ENCODE measurements at regions not wholly inside any gene's neighbourhood (a gene's known extent, or its start where the extent isn't known, plus 50 kb on each side); places are given as distances from the start of the nearest gene placed in this dataset.

- Histone ChIP-seq H3K27ac (ENCODE audit: low read depth in 1 of 2, low read length in 2 of 2) (no peak overlapping the region), H3K9me3 (ENCODE audit: control insufficient read depth in 4 of 4, low read length in 3 of 4) (no peaks in the 10 kb centered on the region), H3K9ac (ENCODE audit: low read depth in 1 of 2, low read length in 2 of 2) (no peak overlapping the region)
These were observed 195.7 kb upstream of the CELF2 start for GRCh38 chr10:10821926-10822325.

GRCh38 chr10:10824591-10825148 lies 193.0 kb upstream of the CELF2 start:
- H3K9ac ChIP-seq (ENCODE audit: low read depth in 1 of 2, low read length in 2 of 2) = no peak overlapping the region
- no peaks in the 10 kb centered on the region for H3K4me1 ChIP-seq (ENCODE audit: control insufficient read depth in 4 of 4, insufficient read depth in 4 of 4, low read length in 3 of 4)
- DNase-seq (ENCODE audit: low spot score) = no peak
- peaks cover 0 to 3% (median 1%) of the 10 kb centered on the region in 4 donors for H3K27me3 ChIP-seq (ENCODE audit: control insufficient read depth in 4 of 4, insufficient read depth in 4 of 4, low read length in 3 of 4)
- 62% methylated on average over 8 of the region's 8 CpGs for WGBS
- H3K36me3 ChIP-seq (ENCODE audit: control insufficient read depth in 4 of 4, insufficient read depth in 3 of 4, low read depth in 1 of 4, low read length in 3 of 4) = no peaks in the 10 kb centered on the region
- H3K9me3 ChIP-seq (ENCODE audit: control insufficient read depth in 4 of 4, low read length in 3 of 4) = no peaks in the 10 kb centered on the region
- H3K27ac ChIP-seq (ENCODE audit: low read depth in 1 of 2, low read length in 2 of 2) = peak overlapping the region in 1 of 2 donors; percentile 35
- H3K4me3 ChIP-seq (ENCODE audit: low read depth in 1 of 3, low read length in 3 of 3) = no peak overlapping the region
- no peak for TF ChIP-seq HNF4A (conservative IDR thresholded peaks at IDR 0.05)
- no peak for TF ChIP-seq FOXA2 (IDR thresholded peaks at IDR 0.05)
- no peak for TF ChIP-seq EGR1 (IDR thresholded peaks at IDR 0.05; ENCODE audit: low read depth in 2 of 2)
- TF ChIP-seq SP1 (IDR thresholded peaks at IDR 0.05) = peak; percentile 21
- TF ChIP-seq TAF1 (conservative IDR thresholded peaks at IDR 0.05) = no peak
- TF ChIP-seq GABPA (IDR thresholded peaks at IDR 0.05 in 1 of 2, conservative IDR thresholded peaks at IDR 0.05 in 1 of 2) = no peak
- no peak for TF ChIP-seq HNF4G (IDR thresholded peaks at IDR 0.05)
- no peak for TF ChIP-seq REST (IDR thresholded peaks at IDR 0.05)
- TF ChIP-seq RXRA (IDR thresholded peaks at IDR 0.05) = no peak
- peak; percentile 92 for TF ChIP-seq NR2F2 (IDR thresholded peaks at IDR 0.05)
- TF ChIP-seq ZBTB33 (IDR thresholded peaks at IDR 0.05) = no peak
- no peak for TF ChIP-seq MAX (IDR thresholded peaks at IDR 0.05)
- TF ChIP-seq RAD21 (IDR thresholded peaks at IDR 0.05) = no peak

More at GRCh38 chr10:10821926-10822325, 195.7 kb upstream of the CELF2 start:
- Histone ChIP-seq H3K36me3 (ENCODE audit: control insufficient read depth in 4 of 4, insufficient read depth in 3 of 4, low read depth in 1 of 4, low read length in 3 of 4) (no peaks in the 10 kb centered on the region), H3K27me3 (ENCODE audit: control insufficient read depth in 4 of 4, insufficient read depth in 4 of 4, low read length in 3 of 4) (peaks cover 0 to 3% (median 1%) of the 10 kb centered on the region in 4 donors), H3K4me3 (ENCODE audit: low read depth in 1 of 3, low read length in 3 of 3) (no peak overlapping the region), H3K4me1 (ENCODE audit: control insufficient read depth in 4 of 4, insufficient read depth in 4 of 4, low read length in 3 of 4) (no peaks in the 10 kb centered on the region)
- 62% methylated on average over 6 of the region's 6 CpGs for WGBS
- no peak for DNase-seq (ENCODE audit: low spot score)
- TF ChIP-seq JUND (IDR thresholded peaks at IDR 0.05) (no peak), CTCF (IDR thresholded peaks at IDR 0.05; ENCODE audit: low read depth, low read length, missing input control) (no peak), RXRA (IDR thresholded peaks at IDR 0.05) (no peak)
